ENCODE measurements at regions not wholly inside any gene's neighbourhood (a gene's known extent, or its start where the extent isn't known, plus 50 kb on each side); places are given as distances from the start of the nearest gene placed in this dataset.

DNA sequence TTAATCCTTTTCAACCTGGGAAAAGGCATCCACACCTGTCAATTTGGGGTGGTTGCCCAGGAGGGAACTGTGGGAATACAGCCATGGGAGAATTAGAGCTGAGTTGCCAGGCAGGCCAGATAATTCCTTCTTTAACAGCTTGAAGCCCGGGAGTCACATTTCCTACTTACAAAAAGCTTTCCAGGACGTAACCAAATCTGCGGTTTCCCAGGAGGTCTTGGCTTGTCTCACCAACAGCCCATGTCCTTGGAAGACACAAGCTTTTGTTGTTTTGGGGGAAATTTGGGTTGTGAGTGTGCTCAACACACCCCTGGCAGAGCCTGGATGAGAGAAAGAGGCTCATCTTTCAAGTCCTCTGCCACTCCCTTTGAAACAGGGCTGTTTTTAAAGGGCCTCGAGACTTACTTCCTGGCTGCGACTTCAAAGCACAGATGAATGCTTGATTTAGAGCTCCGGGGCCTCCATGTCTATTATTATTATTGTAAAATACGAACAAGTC, 465.9 kb upstream of the BTBD3 start:
- Mint-ChIP-seq H3K27me3 (no peaks in the 10 kb centered on the region), H3K27ac (no peak overlapping the region), H3K4me1 (no peaks in the 10 kb centered on the region), H3K36me3 (ENCODE audit: low read depth) (no peaks in the 10 kb centered on the region), H3K9me3 (peaks cover 2% of the 10 kb centered on the region), H3K4me3 (no peak overlapping the region)
- no peak for TF ChIP-seq CTCF (IDR thresholded peaks at IDR 0.05)
- DNase-seq (no peak), ATAC-seq (ENCODE audit: low read depth) (no peak)
- intact Hi-C loops (cut with micrococcal nuclease) = no loop called here
- ChIA-PET POLR2A (no interaction called here), CTCF (no interaction called here)

DNA sequence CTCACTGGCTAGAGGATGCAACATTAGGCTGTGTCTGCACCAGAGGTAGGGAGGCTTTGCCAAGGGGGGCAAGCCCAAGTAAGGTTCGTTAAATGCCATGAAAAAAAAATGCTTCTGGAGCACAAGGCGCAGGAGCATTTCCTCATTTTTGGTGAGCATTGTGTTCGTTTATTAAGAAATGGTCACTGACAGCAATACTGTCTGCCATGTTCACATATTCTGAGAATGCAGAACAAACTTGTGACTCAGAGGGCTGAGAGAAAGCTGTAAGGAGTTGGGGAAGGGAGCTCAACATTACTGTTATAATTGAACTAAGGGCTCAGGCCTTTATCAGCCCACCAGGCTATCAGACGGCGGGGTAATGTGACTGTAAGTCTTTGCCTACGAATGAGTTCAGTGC, 465.4 kb upstream of the BTBD3 start:
- no peak for TF ChIP-seq CTCF (IDR thresholded peaks at IDR 0.05)
- no peak overlapping the region for H3K4me3 Mint-ChIP-seq
- POLR2A ChIA-PET = no interaction called here
- DNase-seq (no peak), ATAC-seq (ENCODE audit: low read depth) (no peak)
- H3K36me3 Mint-ChIP-seq (ENCODE audit: low read depth) = no peaks in the 10 kb centered on the region
- H3K27me3 Mint-ChIP-seq = no peaks in the 10 kb centered on the region
- CTCF ChIA-PET = no interaction called here
- intact Hi-C loops (cut with micrococcal nuclease) = no loop called here
- no peak overlapping the region for H3K27ac Mint-ChIP-seq
- peaks cover 2% of the 10 kb centered on the region for H3K9me3 Mint-ChIP-seq
- no peaks in the 10 kb centered on the region for H3K4me1 Mint-ChIP-seq

DNA sequence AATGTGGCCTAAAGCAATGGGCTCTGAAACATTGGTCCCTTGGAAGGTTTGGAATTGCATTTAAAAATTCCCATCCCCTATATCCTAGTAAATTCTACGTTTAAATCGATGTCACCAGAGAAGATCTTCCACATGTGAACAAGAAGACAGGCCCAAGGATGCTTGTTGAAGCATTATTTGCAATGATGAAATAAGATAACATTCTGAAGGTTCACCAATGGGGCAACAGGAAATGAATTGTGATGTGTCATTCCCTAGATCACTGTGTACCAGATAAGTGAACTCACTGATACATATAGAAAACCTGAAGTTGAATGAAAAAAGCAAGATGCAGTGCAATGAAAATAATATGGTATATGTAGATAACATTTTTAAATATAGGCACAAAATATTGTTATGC, 464.3 kb upstream of the BTBD3 start:
- Mint-ChIP-seq H3K36me3 (ENCODE audit: low read depth) (no peaks in the 10 kb centered on the region), H3K4me3 (no peak overlapping the region), H3K9me3 (peaks cover 2% of the 10 kb centered on the region), H3K27ac (no peak overlapping the region), H3K4me1 (no peaks in the 10 kb centered on the region), H3K27me3 (no peaks in the 10 kb centered on the region)
- intact Hi-C loops (cut with micrococcal nuclease) = no loop called here
- DNase-seq = no peak
- no peak for TF ChIP-seq CTCF (IDR thresholded peaks at IDR 0.05)
- ChIA-PET POLR2A (no interaction called here), CTCF (no interaction called here)
- no peak for ATAC-seq (ENCODE audit: low read depth)

- Mint-ChIP-seq H3K27ac (no peak overlapping the region), H3K27me3 (no peaks in the 10 kb centered on the region), H3K9me3 (no peaks in the 10 kb centered on the region), H3K36me3 (ENCODE audit: low read depth) (no peaks in the 10 kb centered on the region), H3K4me1 (no peaks in the 10 kb centered on the region), H3K4me3 (no peak overlapping the region)
- CTCF ChIA-PET = no interaction called here
- POLR2A ChIA-PET = no interaction called here
- intact Hi-C loops (cut with micrococcal nuclease) = no loop called here
- no peak for TF ChIP-seq CTCF (IDR thresholded peaks at IDR 0.05)
- ATAC-seq (ENCODE audit: low read depth) (no peak), DNase-seq (no peak)
Measured at GRCh38 chr20:11454966-11455799, 462.5 kb upstream of the BTBD3 start.

GRCh38 chr20:11457488-11457887, 460.2 kb upstream of the BTBD3 start:
- DNase-seq (no peak), ATAC-seq (ENCODE audit: low read depth) (no peak)
- ChIA-PET CTCF (no interaction called here), POLR2A (no interaction called here)
- Mint-ChIP-seq H3K27ac (no peak overlapping the region), H3K9me3 (no peaks in the 10 kb centered on the region), H3K36me3 (ENCODE audit: low read depth) (no peaks in the 10 kb centered on the region), H3K4me1 (no peaks in the 10 kb centered on the region), H3K4me3 (no peak overlapping the region), H3K27me3 (no peaks in the 10 kb centered on the region)
- intact Hi-C loops (cut with micrococcal nuclease) = no loop called here
- TF ChIP-seq CTCF (IDR thresholded peaks at IDR 0.05) = no peak

Data from activated B cell treated with CpG ODN at 0.5 μM for 24 hours (primary cell).